CD4-positive, alpha-beta T cell (primary cell): ENCODE measurements at regions not wholly inside any gene's neighbourhood (a gene's known extent, or its start where the extent isn't known, plus 50 kb on each side); places are given as distances from the start of the nearest gene placed in this dataset.

Experiments used
- ATAC-seq: fragments of 200-7000 bp; cut with Tn5 transposase; one replicate; pipeline ENCODE4 v1.10.0; 2022; ENCODE audit warnings: mild to moderate bottlenecking; ENCODE audit not compliant: poor library complexity
- CTCF ChIA-PET: fragments of 350-600 bp; sonication (Branson Sonifier 250); formaldehyde crosslinking; loops from one replicate; lab custom pipeline; 2021; ENCODE audit warnings: antibody characterized with exemption, inconsistent platforms; lab: Charles Lee
- POLR2A ChIA-PET: fragments of 350-600 bp; sonication (Branson Sonifier 250); formaldehyde crosslinking; loops from one replicate; lab custom pipeline; 2021; ENCODE audit warnings: antibody characterized with exemption, inconsistent platforms; lab: Charles Lee
- DNase-seq, 14 experiments: peaks; one replicate each; pipeline ENCODE4 v3.0.0-alpha.2; 2013 to 2020; ENCODE audit warnings: mixed read lengths in 2 of 14
- H3K27ac ChIP-seq, 2 donors: one replicate each; pipeline versions ENCODE4 v1.5.1 to v1.7.0; 2013; ENCODE audit warnings: low read length in 2 of 2, low read depth in 1 of 2, mild to moderate bottlenecking in 1 of 2
- H3K27me3 ChIP-seq, 2 experiments: 1 replicate in 1 of 2; 2 replicates in 1 of 2; pipeline versions ENCODE4 v1.6.1 to v1.7.0; 2013; ENCODE audit warnings: low read length in 2 of 2, control low read depth in 1 of 2, mild to moderate bottlenecking in 1 of 2, moderate library complexity in 1 of 2; ENCODE audit not compliant: insufficient read depth in 2 of 2, control insufficient read depth in 1 of 2
- H3K36me3 ChIP-seq: one replicate; pipeline ENCODE4 v1.6.1; 2013; ENCODE audit warnings: low read length, control low read depth; ENCODE audit not compliant: insufficient read depth
- H3K4me1 ChIP-seq: one replicate; pipeline ENCODE4 v1.6.1; 2013; ENCODE audit warnings: low read length, control low read depth; ENCODE audit not compliant: insufficient read depth
- H3K4me3 ChIP-seq: one replicate; pipeline ENCODE4 v1.5.1; 2013; ENCODE audit warnings: mild to moderate bottlenecking, low read length, moderate library complexity
- H3K9me3 ChIP-seq, 2 experiments: 1 replicate in 1 of 2; 2 replicates in 1 of 2; pipeline versions ENCODE4 v1.6.1 to v1.7.0; 2013; ENCODE audit warnings: low read length in 2 of 2, mild to moderate bottlenecking in 2 of 2, control low read depth in 1 of 2, moderate library complexity in 1 of 2; ENCODE audit not compliant: control insufficient read depth in 1 of 2, insufficient read depth in 1 of 2
- H3K27ac Mint-ChIP-seq: one replicate; pipeline ENCODE4 v1.8.0; 2020; ENCODE audit warnings: mixed read lengths
- H3K27me3 Mint-ChIP-seq: one replicate; pipeline ENCODE4 v1.8.0; 2021; ENCODE audit warnings: mixed read lengths
- H3K36me3 Mint-ChIP-seq: one replicate; pipeline ENCODE4 v1.8.0; 2021; ENCODE audit warnings: low read depth, mixed read lengths
- H3K4me1 Mint-ChIP-seq: one replicate; pipeline ENCODE4 v1.8.0; 2021; ENCODE audit warnings: low read depth, mixed read lengths
- H3K4me3 Mint-ChIP-seq: one replicate; pipeline ENCODE4 v1.8.0; 2020; ENCODE audit warnings: mild to moderate bottlenecking, mixed read lengths
- H3K9me3 Mint-ChIP-seq: one replicate; pipeline ENCODE4 v1.8.0; 2020; ENCODE audit warnings: mixed read lengths
- CTCF ChIP-seq: fragments of 200-600 bp; IDR thresholded peaks from one replicate; pipeline ENCODE4 v1.8.0; 2022; ENCODE audit warnings: antibody characterized with exemption, mild to moderate bottlenecking
- intact Hi-C, 2 experiments: fragments of 100-400 bp; cut with DNase I in 1 of 2; cut with micrococcal nuclease in 1 of 2; formaldehyde crosslinking; loops; one replicate each; pipeline versions ENCODE4 v1.15.1 to v1.9.0; 2023 to 2025; cut with DNase I, micrococcal nuclease

- ATAC-seq (no peak), DNase-seq (no peak)
- no peak overlapping the region for H3K27ac ChIP-seq
- H3K4me3 ChIP-seq, result no peak overlapping the region
- peaks cover 0 to 3% of the 10 kb centered on the region in 2 experiments for H3K27me3 ChIP-seq
- Mint-ChIP-seq H3K36me3 (no peaks in the 10 kb centered on the region), H3K4me1 (no peaks in the 10 kb centered on the region), H3K4me3 (no peak overlapping the region), H3K9me3 (no peaks in the 10 kb centered on the region), H3K27ac (no peak overlapping the region), H3K27me3 (peaks cover 15% of the 10 kb centered on the region)
- ChIA-PET POLR2A (no interaction called here), CTCF (no interaction called here)
- peaks cover 0 to 14% of the 10 kb centered on the region in 2 experiments for H3K9me3 ChIP-seq
- H3K4me1 ChIP-seq, result no peaks in the 10 kb centered on the region
- intact Hi-C loops, result no loop called here
- TF ChIP-seq CTCF, result no peak
- H3K36me3 ChIP-seq, result no peaks in the 10 kb centered on the region
Observed at GRCh38 chr16:88299751-88300462, 82.9 kb upstream of the ZNF469 start.

- Histone ChIP-seq H3K4me1 (no peaks in the 10 kb centered on the region), H3K4me3 (no peak overlapping the region), H3K27ac (no peak overlapping the region), H3K9me3 (peaks cover 0 to 20% of the 10 kb centered on the region in 2 experiments), H3K27me3 (peaks cover 0 to 3% of the 10 kb centered on the region in 2 experiments), H3K36me3 (no peaks in the 10 kb centered on the region)
- no peak for DNase-seq
- Mint-ChIP-seq H3K4me3 (no peak overlapping the region), H3K27me3 (peaks cover 17% of the 10 kb centered on the region), H3K4me1 (no peaks in the 10 kb centered on the region), H3K9me3 (no peaks in the 10 kb centered on the region), H3K27ac (no peak overlapping the region), H3K36me3 (no peaks in the 10 kb centered on the region)
- ChIA-PET CTCF (no interaction called here), POLR2A (no interaction called here)
- intact Hi-C loops, result no loop called here
- no peak for TF ChIP-seq CTCF
- no peak for ATAC-seq
Observed at GRCh38 chr16:88300463-88300835, 82.3 kb upstream of the ZNF469 start.

GRCh38 chr16:88301431-88301830 is 81.3 kb upstream of the ZNF469 start:
- intact Hi-C loops, result no loop called here
- ChIA-PET POLR2A (no interaction called here), CTCF (no interaction called here)
- ATAC-seq, result no peak
- H3K36me3 ChIP-seq, result no peaks in the 10 kb centered on the region
- peaks cover 0 to 20% of the 10 kb centered on the region in 2 experiments for H3K9me3 ChIP-seq
- no peak overlapping the region for H3K27ac ChIP-seq
- no peaks in the 10 kb centered on the region for H3K4me1 ChIP-seq
- DNase-seq, result no peak
- Mint-ChIP-seq H3K27me3 (peaks cover 21% of the 10 kb centered on the region), H3K9me3 (no peaks in the 10 kb centered on the region), H3K36me3 (no peaks in the 10 kb centered on the region), H3K27ac (no peak overlapping the region), H3K4me1 (no peaks in the 10 kb centered on the region), H3K4me3 (no peak overlapping the region)
- no peak for TF ChIP-seq CTCF
- H3K4me3 ChIP-seq, result no peak overlapping the region
- peaks cover 0 to 3% of the 10 kb centered on the region in 2 experiments for H3K27me3 ChIP-seq
